H1 (cell line): ENCODE measurements at regions not wholly inside any gene's neighbourhood (a gene's known extent, or its start where the extent isn't known, plus 50 kb on each side); places are given as distances from the start of the nearest gene placed in this dataset.

ENCODE experiments used
- CTCF ChIA-PET: fragments of 300-600 bp; sonication (Branson Sonifier 250); formaldehyde crosslinking; loops from one replicate; lab custom pipeline; 2021; ENCODE audit not compliant: partially characterized antibody; lab: Charles Lee
- POLR2A ChIA-PET: fragments of 300-600 bp; sonication (Branson Sonifier 250); formaldehyde crosslinking; loops from one replicate; lab custom pipeline; 2021; ENCODE audit warnings: inconsistent platforms; ENCODE audit not compliant: partially characterized antibody; lab: Charles Lee
- DNase-seq, 2 experiments: peaks; one replicate each; pipeline versions ENCODE4 v3.0.0 to v3.0.0-alpha.2; 2010 to 2022; ENCODE audit warnings: low spot score in 2 of 2, low read depth in 1 of 2, mixed read lengths in 1 of 2
- FAIRE-seq: peaks from 2 replicates; lab custom pipeline; 2011; peaks lifted over from hg19 to GRCh38; lab: Jason Lieb, UNC
- H2AFZ ChIP-seq: 2 replicates; pipeline ENCODE4 v1.8.1; 2012; ENCODE audit warnings: low read length, inconsistent platforms
- H2AK5ac ChIP-seq: 2 replicates; pipeline ENCODE4 v1.6.1; 2013; ENCODE audit warnings: low read depth, low read length
- H2BK120ac ChIP-seq: replicated peaks from 2 replicates; pipeline ENCODE3; 2013; ENCODE audit warnings: low read depth, low read length, inconsistent platforms
- H2BK12ac ChIP-seq: 2 replicates; pipeline ENCODE4 v1.6.1; 2013; ENCODE audit warnings: low read depth, low read length
- H2BK15ac ChIP-seq: 2 replicates; pipeline ENCODE4 v1.6.1; 2013; ENCODE audit warnings: low read length
- H2BK20ac ChIP-seq: 2 replicates; pipeline ENCODE4 v1.6.1; 2013; ENCODE audit warnings: low read length
- H2BK5ac ChIP-seq: 2 replicates; pipeline ENCODE4 v1.6.1; 2013; ENCODE audit warnings: low read depth, low read length
- H3K14ac ChIP-seq: 2 replicates; pipeline ENCODE4 v1.6.1; 2013; ENCODE audit warnings: inconsistent platforms; ENCODE audit not compliant: insufficient read length
- H3K18ac ChIP-seq: 2 replicates; pipeline ENCODE4 v1.6.1; 2013; ENCODE audit warnings: low read length; ENCODE audit errors: extremely low read depth
- H3K23ac ChIP-seq: 2 replicates; pipeline ENCODE4 v1.6.1; 2013; ENCODE audit warnings: inconsistent platforms; ENCODE audit not compliant: insufficient read length
- H3K23me2 ChIP-seq: 2 replicates; pipeline ENCODE4 v1.6.1; 2013; ENCODE audit warnings: low read depth, low read length
- H3K27ac ChIP-seq: 2 replicates; pipeline ENCODE4 v1.6.1; 2011; ENCODE audit warnings: low read depth, low read length, inconsistent platforms
- H3K27me3 ChIP-seq, 4 experiments: replicated peaks in 1 of 4; 1 replicate in 1 of 4; 2 replicates in 3 of 4; pipeline versions ENCODE4 v1.6.1 to v1.8.1; 2011 to 2013; ENCODE audit warnings: low read length in 3 of 4, mild to moderate bottlenecking in 3 of 4, inconsistent platforms in 2 of 4, mixed read lengths in 2 of 4, moderate library complexity in 1 of 4; ENCODE audit not compliant: control insufficient read depth in 3 of 4, insufficient read depth in 3 of 4; ENCODE audit errors: extremely low read depth in 1 of 4
- H3K36me3 ChIP-seq, 4 experiments: 2 replicates each; pipeline versions ENCODE4 v1.6.1 to v1.8.1; 2011 to 2013; ENCODE audit warnings: mild to moderate bottlenecking in 4 of 4, low read length in 3 of 4, moderate library complexity in 2 of 4, control low read depth in 1 of 4, inconsistent platforms in 1 of 4; ENCODE audit not compliant: insufficient read depth in 4 of 4, control insufficient read depth in 2 of 4
- H3K4ac ChIP-seq: replicated peaks from 2 replicates; pipeline ENCODE3; 2013; ENCODE audit warnings: low read length, low read depth, mixed read lengths, inconsistent platforms; ENCODE audit not compliant: insufficient read length
- H3K4me1 ChIP-seq, 4 experiments: replicated peaks in 1 of 4; 1 replicate in 1 of 4; 2 replicates in 3 of 4; pipeline versions ENCODE4 v1.6.1 to v1.8.1; 2011 to 2013; ENCODE audit warnings: low read length in 3 of 4, inconsistent platforms in 2 of 4, mixed read lengths in 1 of 4; ENCODE audit not compliant: insufficient read depth in 4 of 4, control insufficient read depth in 3 of 4
- H3K4me2 ChIP-seq, 2 experiments: 2 replicates each; pipeline versions ENCODE4 v1.6.1 to v1.8.1; 2011 to 2013; ENCODE audit warnings: low read depth in 2 of 2, low read length in 2 of 2, control low read depth in 1 of 2, inconsistent platforms in 1 of 2, mild to moderate bottlenecking in 1 of 2; ENCODE audit not compliant: insufficient read depth in 1 of 2
- H3K4me3 ChIP-seq, 4 experiments: fragments of 200-600, 300-600 bp in 1 of 4; sonication (generic), shearing (Covaris generic), sonication (Bioruptor Twin) in 1 of 4; 2 replicates each; pipeline versions ENCODE4 v1.5.1 to v1.8.1; 2011 to 2016; ENCODE audit warnings: low read length in 4 of 4, low read depth in 3 of 4, control low read depth in 2 of 4, inconsistent platforms in 2 of 4, mild to moderate bottlenecking in 2 of 4, mixed read lengths in 1 of 4, moderate library complexity in 1 of 4; ENCODE audit not compliant: insufficient read depth in 2 of 4; ENCODE audit errors: extremely low read depth in 1 of 4
- H3K56ac ChIP-seq: replicated peaks from 2 replicates; pipeline ENCODE3; 2013; ENCODE audit warnings: low read depth, mild to moderate bottlenecking, mixed read lengths, low read length, inconsistent platforms; ENCODE audit not compliant: insufficient read length
- H3K79me1 ChIP-seq: 2 replicates; pipeline ENCODE4 v1.6.1; 2013; ENCODE audit warnings: low read depth, low read length, control low read depth
- H3K79me2 ChIP-seq, 2 experiments: 2 replicates each; pipeline versions ENCODE4 v1.6.1 to v1.8.1; 2012 to 2013; ENCODE audit warnings: low read length in 2 of 2, mild to moderate bottlenecking in 2 of 2, inconsistent platforms in 1 of 2; ENCODE audit not compliant: insufficient read depth in 2 of 2, control insufficient read depth in 1 of 2
- H3K9ac ChIP-seq, 4 experiments: replicated peaks in 1 of 4; 1 replicate in 1 of 4; 2 replicates in 3 of 4; pipeline versions ENCODE4 v1.6.1 to v1.8.1; 2011 to 2013; ENCODE audit warnings: low read depth in 3 of 4, low read length in 3 of 4, control low read depth in 2 of 4, mild to moderate bottlenecking in 2 of 4, moderate library complexity in 2 of 4, inconsistent platforms in 1 of 4; ENCODE audit errors: extremely low read depth in 1 of 4
- H3K9me3 ChIP-seq, 2 experiments: 2 replicates each; pipeline versions ENCODE4 v1.6.1 to v1.8.1; 2012 to 2013; ENCODE audit warnings: mild to moderate bottlenecking in 2 of 2, moderate library complexity in 2 of 2, control low read depth in 1 of 2, inconsistent platforms in 1 of 2, low read depth in 1 of 2, low read length in 1 of 2, mixed read lengths in 1 of 2; ENCODE audit not compliant: insufficient read depth in 2 of 2
- H4K20me1 ChIP-seq, 2 experiments: replicated peaks in 1 of 2; 2 replicates each; pipeline versions ENCODE3 to v1.8.1; 2011 to 2013; ENCODE audit warnings: inconsistent platforms in 2 of 2, low read length in 2 of 2, mild to moderate bottlenecking in 1 of 2; ENCODE audit not compliant: insufficient read depth in 2 of 2, control insufficient read depth in 1 of 2
- H4K5ac ChIP-seq: 2 replicates; pipeline ENCODE4 v1.6.1; 2013; ENCODE audit warnings: low read length, low read depth, mixed read lengths, inconsistent platforms; ENCODE audit not compliant: insufficient read length
- H4K8ac ChIP-seq: 2 replicates; pipeline ENCODE4 v1.8.0; 2013; ENCODE audit warnings: mild to moderate bottlenecking, moderate library complexity, low read length, inconsistent platforms; ENCODE audit not compliant: insufficient read depth; ENCODE audit errors: extremely low read depth
- H4K91ac ChIP-seq: replicated peaks from 2 replicates; pipeline ENCODE3; 2013; ENCODE audit warnings: low read length, mixed read lengths, inconsistent platforms; ENCODE audit not compliant: insufficient read length
- BRCA1 ChIP-seq: IDR thresholded peaks from 2 replicates; pipeline ENCODE4 v1.6.1; 2012; ENCODE audit warnings: low read depth, low read length, improper control_type of control experiment
- FOSL1 ChIP-seq: IDR thresholded peaks from 2 replicates; pipeline ENCODE4 v1.6.1; 2011; ENCODE audit warnings: mild to moderate bottlenecking, low read depth, low read length, moderate library complexity; ENCODE audit not compliant: insufficient read depth
- NRF1 ChIP-seq: IDR thresholded peaks from 2 replicates; pipeline ENCODE4 v1.6.1; 2011; ENCODE audit warnings: mild to moderate bottlenecking, low read depth, low read length, improper control_type of control experiment
- RAD21 ChIP-seq, 2 experiments: IDR thresholded peaks in 1 of 2; conservative IDR thresholded peaks in 1 of 2; 2 replicates each; pipeline ENCODE4 v1.6.1; 2011; ENCODE audit warnings: low read depth in 2 of 2, low read length in 2 of 2, improper control_type of control experiment in 1 of 2, inconsistent platforms in 1 of 2, mild to moderate bottlenecking in 1 of 2, moderate library complexity in 1 of 2
- WGBS, 2 experiments: shearing (Covaris generic) in 1 of 2; methylation state at CpG; one replicate each; pipeline versions ENCODE4 v1.1.6 to v1.1.7; 2013 to 2015; ENCODE audit warnings: low lambda C conversion rate in 2 of 2, mixed read lengths in 2 of 2, inconsistent platforms in 1 of 2, low coverage in 1 of 2, missing lambda C conversion rate in 1 of 2; ENCODE audit not compliant: insufficient replicate concordance in 2 of 2, insufficient coverage in 1 of 2, insufficient read length in 1 of 2; ENCODE audit errors: extremely low coverage in 1 of 2, missing lambda C conversion rate in 1 of 2; 5-methylcytosine and 5-hydroxymethylcytosine counted together
- TF ChIP-seq, protein P1 (sequence below): IDR thresholded peaks from 2 replicates; pipeline ENCODE4 v1.6.1; 2012; ENCODE audit warnings: low read length, inconsistent platforms
- TF ChIP-seq, protein P2 (sequence below), 3 experiments: IDR thresholded peaks; 1 replicate in 2 of 3; 2 replicates in 1 of 3; pipeline versions ENCODE4 v1.5.1 to v1.6.1; 2011; ENCODE audit warnings: low read length in 3 of 3, mild to moderate bottlenecking in 3 of 3, inconsistent platforms in 2 of 3, low read depth in 1 of 3, moderate library complexity in 1 of 3; ENCODE audit not compliant: insufficient read depth in 1 of 3; ENCODE audit errors: control extremely low read depth in 1 of 3

DNA sequence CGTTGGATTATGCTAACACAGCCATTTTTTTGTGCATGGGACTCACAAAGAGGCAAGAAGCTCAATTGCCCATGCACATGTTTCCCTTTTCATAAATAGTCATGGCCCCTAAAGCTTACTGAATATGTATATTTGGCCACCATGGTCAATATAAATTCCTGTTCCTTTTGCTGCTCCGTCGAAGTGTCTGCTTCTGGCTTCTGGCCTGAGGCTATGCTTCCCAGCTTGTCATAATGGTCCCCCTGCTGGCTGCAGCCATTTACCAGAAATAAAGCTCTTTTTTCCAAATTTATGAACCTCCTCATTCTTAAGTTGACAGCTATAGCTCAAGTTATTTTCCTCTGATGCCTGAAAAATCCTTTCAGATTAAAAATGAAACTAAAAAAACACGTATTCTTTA, 602.1 kb downstream of the VGLL3 start:
- H2BK15ac ChIP-seq: no peak overlapping the region
- no peak for TF ChIP-seq NRF1
- TF ChIP-seq FOSL1: no peak
- TF ChIP-seq, protein P1, sequence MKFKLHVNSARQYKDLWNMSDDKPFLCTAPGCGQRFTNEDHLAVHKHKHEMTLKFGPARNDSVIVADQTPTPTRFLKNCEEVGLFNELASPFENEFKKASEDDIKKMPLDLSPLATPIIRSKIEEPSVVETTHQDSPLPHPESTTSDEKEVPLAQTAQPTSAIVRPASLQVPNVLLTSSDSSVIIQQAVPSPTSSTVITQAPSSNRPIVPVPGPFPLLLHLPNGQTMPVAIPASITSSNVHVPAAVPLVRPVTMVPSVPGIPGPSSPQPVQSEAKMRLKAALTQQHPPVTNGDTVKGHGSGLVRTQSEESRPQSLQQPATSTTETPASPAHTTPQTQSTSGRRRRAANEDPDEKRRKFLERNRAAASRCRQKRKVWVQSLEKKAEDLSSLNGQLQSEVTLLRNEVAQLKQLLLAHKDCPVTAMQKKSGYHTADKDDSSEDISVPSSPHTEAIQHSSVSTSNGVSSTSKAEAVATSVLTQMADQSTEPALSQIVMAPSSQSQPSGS: no peak
- peak in 1 of 2 experiments; percentile 31; a peak in 1 of 4 replicates for TF ChIP-seq RAD21 (IDR thresholded peaks at IDR 0.05 in 1 of 2, conservative IDR thresholded peaks at IDR 0.05 in 1 of 2; ENCODE audit: low read depth in 2 of 2, low read length in 2 of 2)
- TF ChIP-seq, protein P2, sequence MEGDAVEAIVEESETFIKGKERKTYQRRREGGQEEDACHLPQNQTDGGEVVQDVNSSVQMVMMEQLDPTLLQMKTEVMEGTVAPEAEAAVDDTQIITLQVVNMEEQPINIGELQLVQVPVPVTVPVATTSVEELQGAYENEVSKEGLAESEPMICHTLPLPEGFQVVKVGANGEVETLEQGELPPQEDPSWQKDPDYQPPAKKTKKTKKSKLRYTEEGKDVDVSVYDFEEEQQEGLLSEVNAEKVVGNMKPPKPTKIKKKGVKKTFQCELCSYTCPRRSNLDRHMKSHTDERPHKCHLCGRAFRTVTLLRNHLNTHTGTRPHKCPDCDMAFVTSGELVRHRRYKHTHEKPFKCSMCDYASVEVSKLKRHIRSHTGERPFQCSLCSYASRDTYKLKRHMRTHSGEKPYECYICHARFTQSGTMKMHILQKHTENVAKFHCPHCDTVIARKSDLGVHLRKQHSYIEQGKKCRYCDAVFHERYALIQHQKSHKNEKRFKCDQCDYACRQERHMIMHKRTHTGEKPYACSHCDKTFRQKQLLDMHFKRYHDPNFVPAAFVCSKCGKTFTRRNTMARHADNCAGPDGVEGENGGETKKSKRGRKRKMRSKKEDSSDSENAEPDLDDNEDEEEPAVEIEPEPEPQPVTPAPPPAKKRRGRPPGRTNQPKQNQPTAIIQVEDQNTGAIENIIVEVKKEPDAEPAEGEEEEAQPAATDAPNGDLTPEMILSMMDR (IDR thresholded peaks at IDR 0.05; ENCODE audit: control extremely low read depth in 1 of 3, insufficient read depth in 1 of 3, low read depth in 1 of 3, low read length in 3 of 3): peak in 1 of 3 experiments; percentile 14; a peak in 1 of 4 replicates
- no peak for TF ChIP-seq BRCA1

More for the DNA sequence above, 602.1 kb downstream of the VGLL3 start:
- Histone ChIP-seq H2AFZ (no peak overlapping the region), H4K20me1 (no peaks in the 10 kb centered on the region), H2BK20ac (no peak overlapping the region), H3K27me3 (no peaks in the 10 kb centered on the region), H3K9me3 (peaks cover 5 to 6% of the 10 kb centered on the region in 2 experiments; a peak in 2 of 4 replicates), H2BK12ac (no peak overlapping the region), H3K27ac (no peak overlapping the region), H3K79me2 (no peaks in the 10 kb centered on the region), H3K4me2 (no peak overlapping the region), H3K4me1 (0 out of 7 replicates have a peak, but pooled peaks cover 0 to 3% (median 0%) of the 10 kb centered on the region in 4 experiments), H3K14ac (no peak overlapping the region), H3K4me3 (no peak overlapping the region), H3K9ac (no peak overlapping the region), H3K56ac (no peak overlapping the region), H3K79me1 (no peaks in the 10 kb centered on the region), H3K18ac (no peak overlapping the region), H4K91ac (no peak overlapping the region), H3K36me3 (peaks cover 0 to 4% (median 1%) of the 10 kb centered on the region in 4 experiments; a peak in 2 of 8 replicates), H2BK120ac (no peak overlapping the region), H3K23ac (no peak overlapping the region), H4K5ac (no peak overlapping the region), H2AK5ac (no peak overlapping the region), H2BK5ac (no peak overlapping the region), H3K4ac (no peak overlapping the region), H4K8ac (no peak overlapping the region), H3K23me2 (no peaks in the 10 kb centered on the region)
- no peak for FAIRE-seq
- 93% methylated on average over 4 of the region's 4 CpGs; no CpG with 5 or more reads in 1 of the 2 experiments for WGBS, 2 experiments
- no peak for DNase-seq
- ChIA-PET POLR2A (no interaction called here), CTCF (interaction anchor here (0.6 to 1.5 kb wide), 3 partner anchors 9 to 1265 kb away, joined by 3 read pairs; no protein-coding TSS in a partner anchor)
